IMR-90 (cell line): ENCODE measurements at regions not wholly inside any gene's neighbourhood (a gene's known extent, or its start where the extent isn't known, plus 50 kb on each side); places are given as distances from the start of the nearest gene placed in this dataset.

Source experiments
- CEBPB ChIP-seq: IDR thresholded peaks from 2 replicates; pipeline ENCODE4 v1.6.1; 2012; ENCODE audit warnings: low read depth, low read length, improper control_type of control experiment
- POLR2A ChIP-seq: IDR thresholded peaks from 2 replicates; pipeline ENCODE4 v1.6.1; 2012; ENCODE audit warnings: mild to moderate bottlenecking, low read depth, low read length
- SMC3 ChIP-seq: fragments of 150-350 bp; IDR thresholded peaks from 2 replicates; pipeline ENCODE4 v1.6.1; 2016; ENCODE audit warnings: low read depth, mild to moderate bottlenecking, antibody characterized with exemption, low read length, moderate library complexity
- USF2 ChIP-seq: fragments of 150-350 bp; IDR thresholded peaks from 2 replicates; pipeline ENCODE4 v1.6.1; 2017; ENCODE audit warnings: mild to moderate bottlenecking, antibody characterized with exemption, low read length, low read depth
- TF ChIP-seq, protein P1 (sequence below): conservative IDR thresholded peaks from 2 replicates; pipeline ENCODE4 v1.5.1; 2012; ENCODE audit warnings: mild to moderate bottlenecking, low read depth, low read length, improper control_type of control experiment

DNA sequence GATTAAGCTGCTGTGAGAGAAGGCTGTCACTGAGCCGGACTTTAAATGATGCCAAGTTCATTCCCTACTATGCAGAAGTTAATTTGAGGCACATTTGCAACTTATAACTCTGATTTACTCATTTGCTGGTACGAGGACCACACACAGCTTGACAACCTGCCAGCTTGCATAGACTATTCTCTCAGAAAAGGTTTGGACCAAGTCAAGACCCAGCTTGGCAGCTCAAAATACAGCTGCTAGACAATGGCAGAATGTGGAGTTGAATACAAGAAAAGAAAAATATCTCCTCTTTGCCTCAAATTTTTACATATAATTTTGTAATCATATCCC lies 338.9 kb downstream of the DHX15 start:
- TF ChIP-seq, protein P1, sequence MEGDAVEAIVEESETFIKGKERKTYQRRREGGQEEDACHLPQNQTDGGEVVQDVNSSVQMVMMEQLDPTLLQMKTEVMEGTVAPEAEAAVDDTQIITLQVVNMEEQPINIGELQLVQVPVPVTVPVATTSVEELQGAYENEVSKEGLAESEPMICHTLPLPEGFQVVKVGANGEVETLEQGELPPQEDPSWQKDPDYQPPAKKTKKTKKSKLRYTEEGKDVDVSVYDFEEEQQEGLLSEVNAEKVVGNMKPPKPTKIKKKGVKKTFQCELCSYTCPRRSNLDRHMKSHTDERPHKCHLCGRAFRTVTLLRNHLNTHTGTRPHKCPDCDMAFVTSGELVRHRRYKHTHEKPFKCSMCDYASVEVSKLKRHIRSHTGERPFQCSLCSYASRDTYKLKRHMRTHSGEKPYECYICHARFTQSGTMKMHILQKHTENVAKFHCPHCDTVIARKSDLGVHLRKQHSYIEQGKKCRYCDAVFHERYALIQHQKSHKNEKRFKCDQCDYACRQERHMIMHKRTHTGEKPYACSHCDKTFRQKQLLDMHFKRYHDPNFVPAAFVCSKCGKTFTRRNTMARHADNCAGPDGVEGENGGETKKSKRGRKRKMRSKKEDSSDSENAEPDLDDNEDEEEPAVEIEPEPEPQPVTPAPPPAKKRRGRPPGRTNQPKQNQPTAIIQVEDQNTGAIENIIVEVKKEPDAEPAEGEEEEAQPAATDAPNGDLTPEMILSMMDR: no peak
- TF ChIP-seq USF2 (no peak), CEBPB (no peak), POLR2A (no peak), SMC3 (no peak)
